Adrenal gland (tissue), 5 donors: ENCODE measurements at regions not wholly inside any gene's neighbourhood (a gene's known extent, or its start where the extent isn't known, plus 50 kb on each side); places are given as distances from the start of the nearest gene placed in this dataset.

Experiments
- POLR2A ChIP-seq, 2 donors: fragments of 450-650 bp; IDR thresholded peaks; one replicate each; pipeline ENCODE4 v1.6.1; 2017; ENCODE audit warnings: antibody characterized with exemption in 2 of 2, mild to moderate bottlenecking in 2 of 2, moderate library complexity in 1 of 2
- TF ChIP-seq, protein P1 (sequence below), 6 experiments: fragments of 450-650 bp in 4 of 6; fragments of 200-600 bp in 2 of 6; sonication (generic) in 1 of 6; IDR thresholded peaks; 1 replicate in 5 of 6; 2 replicates in 1 of 6; pipeline versions ENCODE4 v1.5.1 to v1.8.0; 2016 to 2021; ENCODE audit warnings: antibody characterized with exemption in 6 of 6, mild to moderate bottlenecking in 2 of 6, moderate library complexity in 1 of 6
- donor health status: DM: no; HTN: no; CAD: no.

DNA sequence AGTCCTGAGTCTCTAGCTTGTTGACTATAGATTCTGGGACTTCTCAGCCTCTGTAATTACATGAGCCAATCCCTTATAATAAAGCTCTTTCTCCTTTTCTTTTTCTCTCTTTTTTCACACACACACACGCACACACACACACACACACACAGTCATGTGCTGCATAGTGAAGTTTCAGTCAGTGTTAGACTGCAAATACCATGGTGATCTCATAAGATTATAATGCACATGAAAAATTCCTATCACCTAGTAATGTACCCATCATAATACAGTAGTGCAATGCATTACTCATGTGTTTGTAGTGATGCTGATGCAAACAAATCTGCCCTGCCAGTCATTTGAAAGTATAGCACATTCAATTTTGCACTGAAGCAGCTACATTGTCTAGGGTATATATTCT, 558.2 kb downstream of the SUCLG1 start:
- TF ChIP-seq, protein P1, sequence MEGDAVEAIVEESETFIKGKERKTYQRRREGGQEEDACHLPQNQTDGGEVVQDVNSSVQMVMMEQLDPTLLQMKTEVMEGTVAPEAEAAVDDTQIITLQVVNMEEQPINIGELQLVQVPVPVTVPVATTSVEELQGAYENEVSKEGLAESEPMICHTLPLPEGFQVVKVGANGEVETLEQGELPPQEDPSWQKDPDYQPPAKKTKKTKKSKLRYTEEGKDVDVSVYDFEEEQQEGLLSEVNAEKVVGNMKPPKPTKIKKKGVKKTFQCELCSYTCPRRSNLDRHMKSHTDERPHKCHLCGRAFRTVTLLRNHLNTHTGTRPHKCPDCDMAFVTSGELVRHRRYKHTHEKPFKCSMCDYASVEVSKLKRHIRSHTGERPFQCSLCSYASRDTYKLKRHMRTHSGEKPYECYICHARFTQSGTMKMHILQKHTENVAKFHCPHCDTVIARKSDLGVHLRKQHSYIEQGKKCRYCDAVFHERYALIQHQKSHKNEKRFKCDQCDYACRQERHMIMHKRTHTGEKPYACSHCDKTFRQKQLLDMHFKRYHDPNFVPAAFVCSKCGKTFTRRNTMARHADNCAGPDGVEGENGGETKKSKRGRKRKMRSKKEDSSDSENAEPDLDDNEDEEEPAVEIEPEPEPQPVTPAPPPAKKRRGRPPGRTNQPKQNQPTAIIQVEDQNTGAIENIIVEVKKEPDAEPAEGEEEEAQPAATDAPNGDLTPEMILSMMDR (IDR thresholded peaks at IDR 0.05), result no peak
- TF ChIP-seq POLR2A (IDR thresholded peaks at IDR 0.05), result no peak
